Activated CD4-positive, alpha-beta T cell treated with anti-CD3 and anti-CD28 coated beads for 48 hours (primary cell): ENCODE measurements at regions not wholly inside any gene's neighbourhood (a gene's known extent, or its start where the extent isn't known, plus 50 kb on each side); places are given as distances from the start of the nearest gene placed in this dataset.
"Not testable (repeated sequence)": the region's sequence is repeated elsewhere in the genome, so short reads cannot be mapped to it uniquely, and the experiment has no call there.

ENCODE experiments used
- DNase-seq: peaks from one replicate; pipeline ENCODE4 v3.0.0-alpha.2; 2020

DNA sequence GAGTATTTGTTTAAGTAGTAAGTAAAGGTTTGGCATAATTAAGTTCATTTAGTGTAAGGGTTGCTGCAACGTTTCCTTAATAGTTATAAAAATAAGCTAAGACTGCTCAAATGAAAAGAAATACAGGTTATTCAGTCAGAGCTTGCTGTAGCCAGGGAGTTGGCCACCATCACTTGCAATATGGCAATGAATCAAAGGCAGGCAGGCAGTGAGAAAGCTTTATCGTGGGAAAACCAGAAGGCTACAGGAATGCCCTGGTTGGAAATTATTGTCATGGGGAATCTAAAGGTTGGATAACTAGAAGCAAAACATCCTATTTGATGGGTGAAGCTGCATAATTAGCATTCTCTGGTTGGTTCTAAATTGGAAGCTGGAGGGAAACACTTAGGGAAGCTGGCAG is 1286.4 kb upstream of the CDH18 start:
- not testable (repeated sequence) for DNase-seq

DNA sequence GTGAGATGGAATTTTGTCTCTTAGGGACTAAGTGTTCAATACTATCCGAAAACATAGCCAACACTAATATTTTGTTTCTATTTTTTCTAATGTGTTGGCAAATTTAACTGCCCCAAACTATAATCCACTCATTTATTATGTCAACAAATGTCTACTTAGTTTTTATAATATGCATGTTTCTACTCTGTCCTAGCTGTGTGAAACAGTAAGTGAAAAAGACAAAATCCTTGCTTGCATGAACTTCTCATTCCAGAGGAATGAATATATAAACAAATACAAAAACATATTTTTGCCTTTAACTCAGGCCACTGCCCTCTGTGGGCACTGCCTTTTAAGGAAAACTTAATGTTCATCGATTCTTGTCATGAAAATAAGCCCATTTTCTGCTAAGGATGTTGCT is 1275.4 kb upstream of the CDH18 start:
- no peak for DNase-seq

DNA sequence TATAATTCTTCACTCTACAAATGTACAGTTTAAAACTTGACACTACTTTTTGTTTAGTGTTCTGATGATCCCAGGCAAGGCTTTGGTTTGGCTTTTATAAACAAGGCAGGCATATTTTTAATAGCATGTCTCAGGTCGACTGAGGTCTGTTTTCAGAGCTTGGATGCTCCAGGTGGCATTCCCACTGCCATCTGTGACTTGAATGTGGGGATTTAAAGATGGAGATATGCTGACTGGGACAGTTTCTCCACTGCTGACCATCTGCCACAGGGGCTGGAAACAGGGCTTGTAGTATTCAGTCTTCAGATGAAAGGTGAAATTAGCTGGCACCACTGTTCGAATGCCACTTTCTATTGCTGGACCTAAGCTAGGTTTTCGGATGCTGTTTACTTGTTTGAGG is 1266.2 kb upstream of the CDH18 start:
- no peak for DNase-seq

DNA sequence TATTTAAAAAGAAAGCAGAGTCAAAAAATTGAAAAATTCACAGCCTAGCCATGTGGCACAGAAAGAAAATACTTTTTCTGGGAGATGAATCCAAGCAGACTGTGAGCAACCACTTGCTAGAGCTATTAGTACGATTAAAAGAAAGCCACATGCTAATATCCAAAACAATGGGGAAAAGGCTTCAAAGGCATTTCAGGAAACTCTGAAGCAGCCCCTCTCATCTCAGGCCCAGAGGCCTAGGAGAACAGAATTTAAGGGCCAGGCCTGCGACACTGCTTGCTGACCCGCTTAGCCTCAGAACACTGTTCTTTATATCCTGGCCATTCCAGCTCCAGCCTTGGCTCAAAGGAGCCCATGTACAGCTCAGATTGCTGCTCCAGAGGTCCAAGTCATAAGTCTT is 1257.0 kb upstream of the CDH18 start:
- DNase-seq = no peak

DNA sequence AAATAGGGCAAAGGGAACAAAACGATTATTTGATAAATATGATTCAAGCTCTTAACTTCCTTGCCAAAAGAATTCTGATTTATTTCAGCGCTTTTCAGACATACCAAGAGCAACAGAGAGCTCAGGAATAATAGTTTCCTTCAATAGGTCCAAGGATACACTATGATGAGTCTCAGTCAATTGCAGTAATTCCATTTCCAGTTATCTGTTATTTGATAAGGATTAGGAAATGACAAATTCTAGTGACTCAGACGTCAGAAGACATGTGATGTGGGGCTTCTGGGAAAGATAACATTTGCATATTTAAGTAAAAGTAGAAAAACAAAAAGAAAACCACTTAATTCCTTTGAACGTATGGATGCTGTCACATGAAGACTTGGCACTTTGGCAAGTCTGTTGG is 1250.8 kb upstream of the CDH18 start:
- DNase-seq = no peak

DNA sequence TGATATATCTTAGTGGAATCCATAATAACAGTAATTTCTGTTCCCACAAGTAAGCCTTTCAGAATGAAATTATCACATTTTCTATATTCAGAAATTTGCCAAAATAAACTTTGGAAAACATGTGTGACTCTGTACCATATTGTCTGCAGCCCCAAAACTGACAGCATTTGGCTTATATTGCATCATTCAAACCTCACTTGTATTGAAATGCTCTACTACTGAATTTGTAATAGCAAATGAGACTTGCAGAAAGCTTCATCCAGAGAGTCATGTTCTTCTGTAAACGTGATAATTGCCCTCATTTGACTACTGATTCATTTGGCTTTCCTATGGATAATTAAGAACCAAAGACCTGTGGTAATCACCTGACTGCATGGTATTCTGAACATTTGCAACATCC is 1249.5 kb upstream of the CDH18 start:
- no peak for DNase-seq

DNA sequence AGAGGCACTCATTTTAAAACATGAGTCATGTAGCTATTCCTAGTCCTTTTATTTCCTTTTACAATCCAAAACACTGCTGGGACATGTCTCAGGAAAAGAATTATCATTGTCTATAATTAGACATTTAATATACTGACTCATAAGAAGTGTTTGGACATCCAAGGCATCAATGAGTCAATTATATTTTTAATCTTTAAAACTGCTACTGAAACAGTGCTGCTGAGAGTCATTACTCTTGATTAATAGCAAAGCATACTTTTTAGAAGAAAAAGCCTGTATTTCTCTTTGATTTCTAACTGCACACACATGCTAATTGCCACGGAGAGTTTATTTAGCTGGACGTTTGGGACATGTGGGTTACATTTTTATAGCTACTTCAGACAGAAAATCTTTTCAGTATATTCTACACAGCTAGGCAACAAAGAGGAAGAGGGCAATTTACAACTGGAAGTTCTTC is 1249.0 kb upstream of the CDH18 start:
- DNase-seq = no peak

DNA sequence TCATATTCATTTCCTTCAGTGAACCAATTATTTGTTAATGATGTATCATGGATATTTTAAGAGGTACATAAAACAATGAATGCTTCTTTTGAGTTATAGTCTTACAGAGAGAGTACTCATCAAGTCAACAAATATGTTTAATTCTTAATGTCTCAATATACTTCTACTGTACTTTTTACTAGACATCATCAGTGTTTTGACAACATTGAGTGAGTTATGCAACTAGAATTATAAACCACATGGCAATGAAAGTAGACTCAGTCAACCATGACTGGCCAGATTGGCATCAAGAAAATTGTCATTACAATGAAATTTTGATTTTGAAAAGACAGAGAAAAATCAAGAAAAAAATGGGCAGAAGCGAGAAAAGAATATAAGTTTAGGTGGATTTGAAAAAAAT is 1248.1 kb upstream of the CDH18 start:
- no peak for DNase-seq

DNA sequence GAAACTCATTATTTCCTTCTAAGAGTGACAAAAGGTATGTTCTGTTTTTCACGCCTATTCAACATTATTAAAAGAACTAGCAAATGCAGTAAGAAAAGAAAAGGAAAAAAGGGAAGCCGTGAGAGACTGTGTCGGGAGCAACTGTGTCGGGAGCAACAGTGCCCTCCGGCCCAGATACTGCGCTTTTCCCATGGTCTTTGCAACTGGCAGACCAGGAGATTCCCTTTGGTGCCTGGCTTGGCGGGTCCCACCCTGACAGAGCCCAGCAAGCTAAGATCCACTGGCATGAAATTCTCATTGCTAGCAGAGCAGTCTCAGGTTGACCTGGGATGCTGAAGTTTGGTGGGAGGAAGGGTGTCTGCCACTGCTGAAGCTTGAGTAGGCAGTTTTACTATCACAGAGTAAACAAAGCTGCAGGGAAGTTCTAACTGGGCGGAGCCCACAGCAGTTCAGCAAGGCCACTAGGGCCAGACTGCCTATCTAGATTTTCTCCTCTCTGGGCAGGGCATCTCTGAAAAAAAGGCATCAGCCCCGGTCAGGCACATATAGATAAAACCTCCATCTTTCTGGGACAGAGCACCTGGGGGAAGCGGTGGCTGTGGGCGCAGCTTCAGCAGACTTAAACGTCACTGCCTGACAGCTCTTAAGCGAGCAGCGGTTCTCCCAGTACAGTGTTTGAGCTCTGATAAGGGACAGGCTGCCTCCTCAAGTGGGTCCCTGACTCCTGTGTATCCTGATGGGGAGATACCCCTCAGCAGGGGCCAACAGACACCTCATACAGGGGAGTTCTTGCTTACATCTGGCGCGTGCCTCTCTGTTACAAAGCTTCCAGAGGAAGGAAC is 1237.4 kb upstream of the CDH18 start:
- no peak for DNase-seq

DNA sequence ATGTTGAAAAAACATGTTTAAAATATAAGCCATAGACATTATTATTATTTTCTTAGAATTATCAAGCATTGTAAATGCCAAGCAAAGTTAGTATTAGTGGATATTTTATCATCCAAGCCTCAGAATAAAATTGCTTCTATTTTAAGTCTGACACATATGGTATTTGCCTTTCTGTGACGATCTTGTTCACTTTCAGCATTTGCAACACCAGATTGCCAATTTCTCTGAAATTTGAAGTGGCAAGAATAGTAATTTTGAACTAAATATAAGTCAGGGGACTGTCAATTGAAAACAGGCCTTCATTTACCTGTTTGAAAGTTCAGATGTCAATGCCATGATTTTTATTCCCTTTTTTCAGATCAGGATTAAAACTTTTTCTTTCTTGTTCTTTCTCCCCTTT is 1233.6 kb upstream of the CDH18 start:
- no peak for DNase-seq

DNA sequence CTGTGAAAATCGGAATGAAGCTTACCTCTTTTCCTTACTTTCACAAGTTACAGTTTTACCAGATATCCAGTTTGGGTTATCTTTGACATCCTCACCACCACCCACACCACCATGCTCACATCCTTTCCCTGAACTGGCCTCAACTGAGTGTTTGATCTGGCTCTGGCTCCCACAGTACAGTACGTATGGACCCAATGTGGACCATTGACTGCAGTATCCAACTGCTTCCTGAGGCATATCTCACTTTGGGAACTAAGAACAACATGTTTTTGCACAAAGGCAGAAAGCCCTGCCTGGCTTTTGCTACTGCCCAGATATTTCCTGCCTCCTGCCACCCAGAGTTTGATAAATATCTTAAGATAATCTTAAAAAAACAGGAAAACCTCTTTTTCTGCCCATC is 1232.0 kb upstream of the CDH18 start:
- no peak for DNase-seq

DNA sequence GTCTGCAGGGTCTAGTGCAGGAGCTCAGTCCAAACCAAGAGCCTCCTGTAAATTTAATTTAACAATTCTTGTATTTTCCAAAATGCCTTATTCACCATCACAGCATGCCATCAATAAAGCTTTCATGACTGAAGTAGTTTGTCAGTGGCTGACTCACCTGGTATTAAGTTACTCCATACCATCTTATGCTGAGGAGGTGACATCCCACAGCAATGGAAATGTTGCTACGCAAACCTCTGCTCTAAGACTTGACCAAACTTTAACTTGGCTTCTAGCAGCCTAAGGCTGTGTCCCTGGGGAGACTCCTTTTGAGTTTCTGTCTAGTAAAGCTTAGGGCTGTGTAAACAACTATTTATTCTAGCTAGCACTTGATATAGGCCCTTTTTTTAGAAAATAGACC is 1231.3 kb upstream of the CDH18 start:
- no peak for DNase-seq

DNA sequence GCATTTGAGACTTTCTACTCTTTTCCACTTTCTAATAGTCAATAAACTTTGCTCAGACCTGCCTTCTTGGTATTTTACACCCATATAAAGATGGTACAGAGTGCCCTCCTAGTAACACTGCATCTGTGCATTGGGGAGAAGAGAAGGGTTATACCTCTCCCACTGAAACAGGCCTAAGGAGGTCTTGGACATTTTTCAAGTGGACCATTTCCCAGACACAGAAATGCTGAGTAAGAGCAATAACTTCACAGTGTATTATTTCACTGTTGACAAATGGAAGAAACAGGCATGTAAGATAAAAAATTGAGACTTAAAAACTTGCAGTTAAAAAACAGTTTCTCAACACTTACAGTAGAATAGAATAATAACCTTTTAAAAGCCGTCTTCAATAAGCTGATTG is 1224.0 kb upstream of the CDH18 start:
- DNase-seq = no peak

DNA sequence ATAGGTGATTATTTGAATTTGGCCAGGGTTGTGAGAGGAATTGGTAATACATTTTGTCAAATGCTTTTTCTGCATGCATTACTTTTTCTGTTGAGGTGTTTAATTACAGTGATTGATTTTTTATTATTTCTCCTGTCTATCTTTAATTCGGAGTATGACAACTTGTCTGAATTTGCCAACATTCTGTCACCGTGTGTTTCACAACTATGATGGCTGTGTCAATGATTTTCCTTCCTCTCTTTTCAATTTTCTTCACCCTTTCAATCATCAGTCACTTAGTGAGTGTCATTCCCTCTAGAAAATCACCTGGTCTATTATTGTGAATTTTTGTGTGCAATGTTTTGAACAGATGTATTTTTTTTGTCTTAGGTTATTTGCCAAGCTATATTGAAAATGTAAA is 1221.4 kb upstream of the CDH18 start:
- no peak for DNase-seq

DNA sequence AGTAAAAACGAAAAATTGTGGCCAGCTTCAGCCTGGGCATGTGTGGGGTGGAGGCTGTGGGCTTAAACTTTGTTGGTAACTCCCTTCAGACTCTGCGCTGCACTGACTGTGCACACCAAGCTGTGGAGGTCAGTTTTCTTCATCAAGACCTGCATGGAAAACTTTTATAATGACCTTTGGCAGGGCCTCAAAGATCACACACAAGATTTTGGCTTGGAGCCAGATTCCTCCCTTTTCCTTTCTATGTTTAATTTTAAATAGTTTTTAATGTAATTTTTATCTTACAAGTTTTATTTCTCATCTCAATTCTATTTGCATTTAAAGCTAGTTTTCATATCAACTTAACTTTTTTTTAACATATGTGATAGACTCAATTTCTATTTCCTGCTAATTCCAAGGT is 1211.1 kb upstream of the CDH18 start:
- no peak for DNase-seq

DNA sequence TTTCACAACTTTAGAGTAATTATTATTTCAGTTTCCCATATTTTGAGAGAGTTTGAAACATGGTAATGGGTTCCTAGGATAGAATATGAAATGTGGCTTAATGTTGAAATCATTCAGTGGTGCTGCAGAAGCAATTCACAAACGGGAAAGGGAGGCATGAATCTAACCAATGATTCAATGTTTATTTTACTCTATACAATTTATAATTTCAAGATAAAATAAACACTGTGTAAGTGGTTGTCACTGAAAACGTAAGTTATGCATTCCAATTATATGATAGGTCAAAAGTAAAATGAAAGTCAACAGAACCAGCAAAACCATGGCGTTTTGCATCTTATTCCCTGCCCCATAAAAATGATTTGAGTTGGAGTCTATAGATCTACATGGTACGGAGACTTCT is 1207.1 kb upstream of the CDH18 start:
- DNase-seq = no peak

DNA sequence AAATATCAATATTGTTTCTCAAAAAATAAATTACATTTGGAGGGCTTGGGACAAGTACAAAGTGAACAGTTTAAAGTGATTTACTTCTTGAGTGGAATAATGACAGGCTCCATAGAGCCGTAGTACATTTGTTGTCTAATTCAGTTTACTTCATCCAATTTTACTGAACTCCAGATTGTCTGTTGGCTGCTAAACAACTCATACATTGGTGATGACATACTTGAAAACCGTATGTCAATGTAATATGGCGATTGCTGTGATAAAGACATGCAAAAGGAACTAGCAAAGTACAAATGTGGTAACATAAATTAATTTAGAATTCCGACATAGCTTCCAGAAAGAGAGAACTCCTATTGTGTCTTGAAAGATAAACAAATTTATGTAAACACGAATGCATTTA is 1197.5 kb upstream of the CDH18 start:
- DNase-seq = no peak

DNA sequence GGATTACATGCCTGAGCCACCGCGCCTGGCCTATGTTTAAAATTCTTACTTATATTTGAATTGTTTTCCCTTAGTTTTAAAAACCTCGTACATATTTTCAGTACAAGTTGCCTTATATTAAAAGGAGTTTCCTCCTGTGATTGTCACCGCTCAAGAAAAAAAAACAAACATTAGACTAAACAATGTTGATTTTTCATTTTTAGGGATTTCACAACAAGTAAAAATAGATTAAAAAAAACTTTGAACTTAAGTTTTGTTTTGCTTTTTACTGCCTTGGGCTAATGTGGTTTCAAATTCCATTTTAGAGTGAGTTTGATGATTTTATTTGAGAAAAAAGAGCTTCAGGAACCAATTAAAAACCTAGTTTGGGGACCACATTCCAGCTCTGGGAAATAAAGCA is 1196.6 kb upstream of the CDH18 start:
- DNase-seq = no peak

DNA sequence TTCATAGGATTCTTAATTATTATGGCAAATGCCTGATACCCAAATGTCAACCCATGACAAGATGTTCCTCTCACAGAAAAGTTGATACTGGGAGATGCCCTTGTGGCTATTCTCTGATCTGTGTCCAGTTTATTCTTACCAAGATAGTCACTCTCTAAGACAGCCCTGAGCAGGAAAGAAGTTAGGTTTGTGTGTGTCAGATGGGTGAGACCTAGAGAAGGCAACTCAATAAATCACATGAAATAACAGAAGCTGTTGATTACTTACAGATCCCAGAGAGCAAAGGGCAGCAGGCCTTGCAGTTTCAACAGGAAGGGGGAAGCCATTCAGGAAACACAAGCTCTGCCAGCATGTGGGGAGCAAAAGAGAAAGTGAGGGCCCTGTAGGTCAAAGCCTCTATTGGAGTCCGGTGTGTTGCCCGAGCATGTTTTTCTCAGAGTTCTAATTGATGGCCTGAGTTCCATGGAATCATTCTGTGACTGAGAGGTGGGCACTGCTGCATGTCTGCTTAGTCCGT is 1193.7 kb upstream of the CDH18 start:
- DNase-seq = no peak

DNA sequence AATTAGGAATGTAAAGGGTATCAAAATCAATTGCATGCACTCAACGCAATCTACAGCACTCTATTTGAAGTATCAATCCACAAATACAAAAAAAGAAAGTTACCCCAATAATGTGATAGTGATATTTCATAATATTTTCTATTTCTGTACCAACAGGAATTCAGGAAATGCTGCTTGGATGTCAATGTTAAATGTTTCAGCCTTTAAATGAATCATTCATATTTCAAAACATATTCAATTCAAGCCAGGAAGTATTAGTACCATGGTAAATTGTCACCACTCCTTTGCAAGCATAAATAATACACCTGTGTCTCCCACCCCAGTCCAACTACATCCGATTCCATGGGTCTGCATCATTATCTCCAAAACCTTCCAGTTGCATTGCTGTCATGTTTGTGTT is 1185.5 kb upstream of the CDH18 start:
- no peak for DNase-seq

DNA sequence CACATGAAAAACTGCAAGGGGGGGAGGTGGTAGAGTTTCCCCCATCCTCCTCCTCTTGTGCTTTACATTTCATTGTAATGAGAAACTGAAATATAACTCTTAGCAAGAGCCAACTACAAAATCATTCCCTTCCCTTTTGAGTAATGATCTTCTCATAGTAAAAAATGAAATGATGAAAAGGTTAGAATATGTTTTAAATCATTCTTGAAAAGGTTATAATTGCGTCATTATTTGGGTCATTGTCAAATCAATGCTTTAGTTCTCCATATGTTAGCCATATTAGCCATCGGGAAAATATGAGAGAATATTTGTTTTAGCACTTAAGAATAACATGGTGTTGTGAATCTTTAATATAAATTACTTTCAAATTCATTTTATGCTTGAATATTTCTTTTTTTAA is 1185.0 kb upstream of the CDH18 start:
- DNase-seq = no peak

DNA sequence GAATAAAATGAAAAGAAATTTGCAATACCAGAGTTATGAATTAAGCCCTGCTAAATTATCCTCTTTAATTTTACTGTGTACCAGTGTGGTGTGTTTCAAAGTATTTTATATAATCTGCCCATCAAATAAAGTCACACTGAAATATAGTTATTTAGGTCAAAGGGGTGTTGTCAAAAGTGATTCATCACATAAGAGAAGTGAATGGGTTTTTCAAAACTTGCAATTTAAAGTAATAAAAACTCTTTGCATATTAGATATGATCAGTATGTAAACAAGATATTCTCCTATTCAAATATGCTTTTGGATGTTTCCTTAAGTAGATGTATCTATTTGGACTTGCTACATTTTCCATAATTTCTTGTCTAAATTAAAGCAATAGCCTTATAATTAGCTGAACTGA is 1183.0 kb upstream of the CDH18 start:
- DNase-seq = no peak

DNA sequence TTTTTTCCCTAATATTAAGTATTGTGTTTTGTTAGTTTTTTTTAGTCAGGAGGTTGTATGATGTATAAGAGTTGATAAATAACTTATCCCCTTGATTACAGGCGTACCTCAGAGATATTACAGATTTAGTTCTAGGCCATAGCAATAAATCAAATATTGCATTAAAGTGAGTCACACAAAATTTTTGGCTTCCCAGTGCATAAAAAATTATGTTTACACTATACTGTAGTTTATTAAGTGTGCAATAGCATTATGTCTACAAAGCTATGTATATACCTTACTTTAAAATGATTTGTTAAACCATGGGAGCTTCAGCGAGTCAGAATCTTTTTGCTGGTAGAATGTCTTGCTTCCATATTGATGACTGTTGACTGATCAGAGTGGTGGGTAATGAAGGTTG is 1180.6 kb upstream of the CDH18 start:
- DNase-seq = no peak

DNA sequence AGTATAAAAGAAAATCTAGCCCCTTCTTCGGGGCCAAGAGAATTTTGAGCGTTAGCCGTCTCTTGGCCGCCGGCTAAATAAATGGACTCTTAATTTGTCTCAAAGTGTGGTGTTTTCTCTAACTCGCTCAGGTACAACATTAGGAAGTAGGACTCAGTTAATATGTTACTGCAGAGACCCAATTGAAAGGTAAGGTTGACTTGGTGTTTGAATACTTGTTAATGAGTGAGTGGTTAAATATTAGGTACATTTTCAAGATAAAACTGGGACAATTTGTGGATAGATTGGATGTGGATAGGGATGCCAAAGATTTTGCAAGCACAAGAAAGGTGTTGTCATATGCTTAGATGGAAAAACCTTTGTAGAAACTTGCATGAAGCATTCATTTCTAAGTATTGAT is 1177.3 kb upstream of the CDH18 start:
- no peak for DNase-seq

DNA sequence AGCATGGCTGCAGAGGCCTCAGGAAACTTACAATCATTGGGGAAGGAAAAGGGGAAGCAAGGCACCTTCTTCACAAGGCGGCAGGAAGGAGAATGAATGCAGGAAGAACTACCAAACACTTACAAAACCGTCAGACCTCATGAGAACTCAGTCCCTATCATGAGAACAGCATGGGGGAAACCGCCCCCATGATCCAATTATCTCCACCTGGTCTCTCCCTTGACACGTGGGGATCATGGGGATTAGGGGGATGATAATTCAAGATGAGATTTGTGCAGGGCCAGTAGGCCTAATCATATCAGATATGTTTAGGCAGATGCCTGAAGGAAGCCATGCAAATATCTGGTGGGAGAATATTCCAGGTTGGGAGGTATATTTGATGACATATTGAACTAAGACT is 1176.4 kb upstream of the CDH18 start:
- DNase-seq = no peak
